Hepatocyte (in vitro differentiated cells): ENCODE measurements at regions not wholly inside any gene's neighbourhood (a gene's known extent, or its start where the extent isn't known, plus 50 kb on each side); places are given as distances from the start of the nearest gene placed in this dataset.
A peak's percentile ranks its signal among the peaks of the same experiment; 100 is the strongest.

Experiments
- DNase-seq: peaks from one replicate; pipeline ENCODE4 v3.0.0-alpha.2; 2016; ENCODE audit warnings: low spot score
- H2AFZ ChIP-seq: fragments of 200-600 bp; sonication (generic); 2 replicates; pipeline ENCODE4 v1.6.0; 2016; ENCODE audit warnings: antibody characterized with exemption, mild to moderate bottlenecking
- H3K27ac ChIP-seq: fragments of 200-600 bp; sonication (generic); 2 replicates; pipeline ENCODE4 v1.5.1; 2016; ENCODE audit warnings: mild to moderate bottlenecking
- H3K27me3 ChIP-seq: fragments of 200-600 bp; sonication (generic); 2 replicates; pipeline ENCODE4 v1.6.1; 2016
- H3K36me3 ChIP-seq: fragments of 200-600 bp; sonication (generic); replicated peaks from 2 replicates; pipeline ENCODE4 v1.5.1; 2016; ENCODE audit warnings: low read depth; ENCODE audit not compliant: insufficient read depth
- H3K4me1 ChIP-seq: fragments of 200-600 bp; sonication (generic); 2 replicates; pipeline ENCODE4 v1.5.1; 2016; ENCODE audit warnings: mild to moderate bottlenecking, moderate library complexity; ENCODE audit not compliant: insufficient read depth
- H3K4me2 ChIP-seq: fragments of 200-600 bp; sonication (generic); 2 replicates; pipeline ENCODE4 v1.6.0; 2016
- H3K4me3 ChIP-seq: fragments of 200-600 bp; sonication (generic); 2 replicates; pipeline ENCODE4 v1.5.1; 2016; ENCODE audit warnings: mild to moderate bottlenecking
- H3K79me2 ChIP-seq: fragments of 200-600 bp; sonication (generic); 2 replicates; pipeline ENCODE4 v1.6.0; 2017; ENCODE audit warnings: mild to moderate bottlenecking
- H3K9me2 ChIP-seq: fragments of 200-600 bp; sonication (generic); replicated peaks from 2 replicates; pipeline ENCODE4 v1.6.0; 2017; ENCODE audit warnings: mild to moderate bottlenecking; ENCODE audit not compliant: insufficient read depth
- H3K9me3 ChIP-seq: fragments of 200-600 bp; sonication (generic); 2 replicates; pipeline ENCODE4 v1.5.1; 2016; ENCODE audit warnings: low read depth, mild to moderate bottlenecking
- H4K20me1 ChIP-seq: fragments of 200-600 bp; sonication (generic); 2 replicates; pipeline ENCODE4 v1.6.0; 2016; ENCODE audit warnings: mild to moderate bottlenecking; ENCODE audit not compliant: insufficient read depth, poor library complexity, severe bottlenecking
- EZH2 ChIP-seq: fragments of 200-600 bp; sonication (generic); IDR thresholded peaks from 2 replicates; pipeline ENCODE4 v1.6.1; 2016; ENCODE audit warnings: antibody characterized with exemption, mild to moderate bottlenecking, borderline replicate concordance
- EZH2phosphoT487 ChIP-seq: fragments of 200-600 bp; sonication (generic); IDR thresholded peaks from one replicate; pipeline ENCODE4 v1.6.1; 2018; ENCODE audit warnings: antibody characterized with exemption, mild to moderate bottlenecking, low read depth, moderate library complexity; ENCODE audit not compliant: unreplicated experiment, severe bottlenecking
- WGBS: methylation state at CpG from one replicate; pipeline ENCODE4 v1.1.6; 2016; ENCODE audit warnings: low lambda C conversion rate; ENCODE audit errors: missing lambda C conversion rate; 5-methylcytosine and 5-hydroxymethylcytosine counted together
- TF ChIP-seq, protein P1 (sequence below): fragments of 200-600 bp; sonication (generic); IDR thresholded peaks from 2 replicates; pipeline ENCODE4 v1.5.1; 2016; ENCODE audit warnings: antibody characterized with exemption, mild to moderate bottlenecking; ENCODE audit not compliant: poor library complexity

- H3K4me3 ChIP-seq = no peak overlapping the region
- no peaks in the 10 kb centered on the region for H4K20me1 ChIP-seq
- H3K9me3 ChIP-seq = no peaks in the 10 kb centered on the region
- 49% methylated on average over 3 of the region's 3 CpGs for WGBS
- no peak for TF ChIP-seq EZH2phosphoT487
- no peak for TF ChIP-seq EZH2
- TF ChIP-seq, protein P1, sequence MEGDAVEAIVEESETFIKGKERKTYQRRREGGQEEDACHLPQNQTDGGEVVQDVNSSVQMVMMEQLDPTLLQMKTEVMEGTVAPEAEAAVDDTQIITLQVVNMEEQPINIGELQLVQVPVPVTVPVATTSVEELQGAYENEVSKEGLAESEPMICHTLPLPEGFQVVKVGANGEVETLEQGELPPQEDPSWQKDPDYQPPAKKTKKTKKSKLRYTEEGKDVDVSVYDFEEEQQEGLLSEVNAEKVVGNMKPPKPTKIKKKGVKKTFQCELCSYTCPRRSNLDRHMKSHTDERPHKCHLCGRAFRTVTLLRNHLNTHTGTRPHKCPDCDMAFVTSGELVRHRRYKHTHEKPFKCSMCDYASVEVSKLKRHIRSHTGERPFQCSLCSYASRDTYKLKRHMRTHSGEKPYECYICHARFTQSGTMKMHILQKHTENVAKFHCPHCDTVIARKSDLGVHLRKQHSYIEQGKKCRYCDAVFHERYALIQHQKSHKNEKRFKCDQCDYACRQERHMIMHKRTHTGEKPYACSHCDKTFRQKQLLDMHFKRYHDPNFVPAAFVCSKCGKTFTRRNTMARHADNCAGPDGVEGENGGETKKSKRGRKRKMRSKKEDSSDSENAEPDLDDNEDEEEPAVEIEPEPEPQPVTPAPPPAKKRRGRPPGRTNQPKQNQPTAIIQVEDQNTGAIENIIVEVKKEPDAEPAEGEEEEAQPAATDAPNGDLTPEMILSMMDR = no peak
- no peaks in the 10 kb centered on the region for H3K36me3 ChIP-seq
- H2AFZ ChIP-seq = no peak overlapping the region
- no peaks in the 10 kb centered on the region for H3K9me2 ChIP-seq
- H3K27ac ChIP-seq = no peak overlapping the region
- no peak overlapping the region for H3K4me2 ChIP-seq
- H3K79me2 ChIP-seq = no peaks in the 10 kb centered on the region
- H3K4me1 ChIP-seq = no peaks in the 10 kb centered on the region
- no peaks in the 10 kb centered on the region for H3K27me3 ChIP-seq
- DNase-seq = no peak
Observed at GRCh38 chrX:138349351-138349750, 362.2 kb downstream of the FGF13 start.

GRCh38 chrX:138378876-138379275, 332.6 kb downstream of the FGF13 start:
- WGBS = 87% methylated on average over 2 of the region's 2 CpGs
- no peak overlapping the region for H3K4me3 ChIP-seq
- no peaks in the 10 kb centered on the region for H4K20me1 ChIP-seq
- H3K27ac ChIP-seq = no peak overlapping the region
- no peaks in the 10 kb centered on the region for H3K79me2 ChIP-seq
- H3K27me3 ChIP-seq = no peaks in the 10 kb centered on the region
- TF ChIP-seq, protein P1 = no peak
- TF ChIP-seq EZH2phosphoT487 (no peak), EZH2 (no peak)
- no peaks in the 10 kb centered on the region for H3K9me2 ChIP-seq
- no peaks in the 10 kb centered on the region for H3K36me3 ChIP-seq
- no peaks in the 10 kb centered on the region for H3K9me3 ChIP-seq
- no peak overlapping the region for H2AFZ ChIP-seq
- no peak overlapping the region for H3K4me2 ChIP-seq
- H3K4me1 ChIP-seq = no peaks in the 10 kb centered on the region
- DNase-seq = no peak

- H3K4me3 ChIP-seq = no peak overlapping the region
- 59% methylated on average over 3 of the region's 3 CpGs for WGBS
- H3K79me2 ChIP-seq = no peaks in the 10 kb centered on the region
- no peaks in the 10 kb centered on the region for H3K9me2 ChIP-seq
- no peak overlapping the region for H2AFZ ChIP-seq
- TF ChIP-seq EZH2 = no peak
- TF ChIP-seq EZH2phosphoT487 = no peak
- TF ChIP-seq, protein P1 = no peak
- H3K4me1 ChIP-seq = no peaks in the 10 kb centered on the region
- no peaks in the 10 kb centered on the region for H3K9me3 ChIP-seq
- no peak overlapping the region for H3K4me2 ChIP-seq
- H3K36me3 ChIP-seq = no peaks in the 10 kb centered on the region
- H3K27me3 ChIP-seq = no peaks in the 10 kb centered on the region
- no peak for DNase-seq
- no peak overlapping the region for H3K27ac ChIP-seq
- no peaks in the 10 kb centered on the region for H4K20me1 ChIP-seq
Observed at GRCh38 chrX:138408101-138408500, 303.4 kb downstream of the FGF13 start.

GRCh38 chrX:138411048-138411447, 300.5 kb downstream of the FGF13 start:
- Histone ChIP-seq H3K4me3 (no peak overlapping the region), H3K79me2 (no peaks in the 10 kb centered on the region), H2AFZ (no peak overlapping the region), H3K36me3 (no peaks in the 10 kb centered on the region), H3K9me3 (no peaks in the 10 kb centered on the region), H3K27ac (no peak overlapping the region), H3K4me1 (no peaks in the 10 kb centered on the region), H3K9me2 (no peaks in the 10 kb centered on the region), H3K4me2 (no peak overlapping the region), H3K27me3 (no peaks in the 10 kb centered on the region), H4K20me1 (no peaks in the 10 kb centered on the region)
- peak; percentile 6 for DNase-seq
- TF ChIP-seq EZH2 = no peak
- no peak for TF ChIP-seq EZH2phosphoT487
- TF ChIP-seq, protein P1 = no peak
- WGBS = 58% methylated on average over 2 of the region's 2 CpGs
